ENCODE measurements at regions not wholly inside any gene's neighbourhood (a gene's known extent, or its start where the extent isn't known, plus 50 kb on each side); places are given as distances from the start of the nearest gene placed in this dataset.
"Not testable (repeated sequence)": the region's sequence is repeated elsewhere in the genome, so short reads cannot be mapped to it uniquely, and the experiment has no call there.

- DNase-seq (ENCODE audit: low read depth, low spot score): no peak
- H3K9me3 ChIP-seq (ENCODE audit: low read depth, low read length): no peaks in the 10 kb centered on the region
Observed at GRCh38 chr6:113786168-113786567, 71.0 kb upstream of the MARCKS start.

DNA sequence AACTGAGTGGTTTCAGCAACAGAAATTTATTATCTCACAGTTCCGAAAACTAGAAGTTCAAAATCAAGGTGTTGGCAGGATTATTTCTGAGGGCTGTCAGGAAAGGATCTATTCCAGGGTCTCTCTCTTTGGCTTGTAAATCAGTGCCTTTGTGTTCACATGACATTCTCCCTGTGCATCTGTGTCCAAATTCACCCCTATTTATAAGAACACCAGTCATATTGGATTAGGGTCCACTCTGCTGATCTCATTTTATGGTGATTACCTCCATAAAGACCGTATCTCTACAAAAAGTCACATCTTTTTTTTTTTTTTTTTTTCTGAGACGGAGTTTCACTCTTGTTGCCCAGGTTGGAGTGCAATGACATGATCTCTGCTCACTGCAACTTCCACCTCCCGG, 68.6 kb upstream of the MARCKS start:
- Histone ChIP-seq H3K36me3 (ENCODE audit: insufficient read depth, low read length) (no peaks in the 10 kb centered on the region), H3K4me3 (no peak overlapping the region), H3K27ac (no peak overlapping the region), H3K9me3 (ENCODE audit: low read depth, low read length) (no peaks in the 10 kb centered on the region), H3K9ac (ENCODE audit: insufficient read length) (no peak overlapping the region)
- no peak for TF ChIP-seq FOXP2 (optimal IDR thresholded peaks at IDR 0.05; ENCODE audit: control extremely low read depth, extremely low read length, insufficient read depth)
- TF ChIP-seq EZH2 (IDR thresholded peaks at IDR 0.05): no peak
- TF ChIP-seq POLR2AphosphoS5 (IDR thresholded peaks at IDR 0.05; ENCODE audit: borderline replicate concordance, low read depth, low read length): no peak
- no peak for DNase-seq (ENCODE audit: low read depth, low spot score)

More at GRCh38 chr6:113786168-113786567, 71.0 kb upstream of the MARCKS start:
- Histone ChIP-seq H3K27ac (no peak overlapping the region), H3K4me3 (no peak overlapping the region), H3K9ac (ENCODE audit: insufficient read length) (no peak overlapping the region), H3K36me3 (ENCODE audit: insufficient read depth, low read length) (no peaks in the 10 kb centered on the region)
- no peak for TF ChIP-seq EZH2 (IDR thresholded peaks at IDR 0.05)
- TF ChIP-seq POLR2AphosphoS5 (IDR thresholded peaks at IDR 0.05; ENCODE audit: borderline replicate concordance, low read depth, low read length): no peak
- TF ChIP-seq FOXP2 (optimal IDR thresholded peaks at IDR 0.05; ENCODE audit: control extremely low read depth, extremely low read length, insufficient read depth): no peak

DNA sequence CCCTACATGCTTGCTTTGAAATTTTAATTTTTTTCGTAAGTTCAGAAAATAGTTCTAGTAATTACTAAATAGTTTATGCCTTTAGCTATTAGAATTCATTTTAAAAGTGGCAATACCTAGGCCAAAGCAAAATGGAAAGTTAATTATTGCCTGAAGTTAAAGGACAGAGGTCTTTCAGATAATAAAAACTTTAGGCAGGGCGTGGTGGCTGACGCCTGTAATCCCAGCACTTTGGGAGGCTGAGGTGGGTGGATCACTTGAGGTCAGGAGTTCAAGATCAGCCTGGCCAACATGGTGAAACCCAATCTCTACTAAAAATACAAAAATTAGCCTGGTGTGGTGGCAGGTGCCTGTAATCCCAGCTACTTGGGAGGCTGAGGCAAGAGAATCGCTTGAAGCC, 65.9 kb upstream of the MARCKS start:
- H3K36me3 ChIP-seq (ENCODE audit: insufficient read depth, low read length); H3K9ac ChIP-seq (ENCODE audit: insufficient read length); H3K27ac ChIP-seq; H3K4me3 ChIP-seq; H3K9me3 ChIP-seq (ENCODE audit: low read depth, low read length); DNase-seq (ENCODE audit: low read depth, low spot score): not testable (repeated sequence)

DNA sequence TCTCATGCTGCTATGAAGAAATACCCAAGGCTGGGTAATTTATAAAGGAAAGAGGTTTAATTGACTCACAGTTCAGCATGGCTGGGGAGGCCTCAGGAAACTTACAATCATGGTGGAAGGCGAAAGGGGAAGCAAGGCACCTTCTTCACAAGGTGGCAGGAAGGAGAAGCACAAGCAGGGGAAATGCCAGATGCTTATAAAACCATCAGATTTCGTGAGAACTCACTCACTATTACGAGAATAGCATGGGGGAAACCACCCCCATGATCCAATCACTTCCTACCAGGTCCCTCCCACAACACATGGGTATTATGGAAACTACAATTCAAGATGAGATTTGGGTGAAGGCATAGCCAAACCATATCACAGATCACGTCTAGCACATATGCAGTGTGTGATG, 61.8 kb upstream of the MARCKS start:
- H3K9ac ChIP-seq (ENCODE audit: insufficient read length); H3K9me3 ChIP-seq (ENCODE audit: low read depth, low read length); H3K36me3 ChIP-seq (ENCODE audit: insufficient read depth, low read length); H3K27ac ChIP-seq; DNase-seq (ENCODE audit: low read depth, low spot score); H3K4me3 ChIP-seq: not testable (repeated sequence)

GRCh38 chr6:113796038-113796437, 61.1 kb upstream of the MARCKS start:
- TF ChIP-seq EZH2 (IDR thresholded peaks at IDR 0.05): no peak
- no peak for TF ChIP-seq FOXP2 (optimal IDR thresholded peaks at IDR 0.05; ENCODE audit: control extremely low read depth, extremely low read length, insufficient read depth)
- TF ChIP-seq POLR2AphosphoS5 (IDR thresholded peaks at IDR 0.05; ENCODE audit: borderline replicate concordance, low read depth, low read length): no peak
- Histone ChIP-seq H3K4me3 (no peak overlapping the region), H3K36me3 (ENCODE audit: insufficient read depth, low read length) (no peaks in the 10 kb centered on the region), H3K9me3 (ENCODE audit: low read depth, low read length) (no peaks in the 10 kb centered on the region), H3K9ac (ENCODE audit: insufficient read length) (no peak overlapping the region), H3K27ac (no peak overlapping the region)
- no peak for DNase-seq (ENCODE audit: low read depth, low spot score)

GRCh38 chr6:113802779-113803178, 54.4 kb upstream of the MARCKS start:
- Histone ChIP-seq H3K36me3 (ENCODE audit: insufficient read depth, low read length) (no peaks in the 10 kb centered on the region), H3K27ac (no peak overlapping the region), H3K9ac (ENCODE audit: insufficient read length) (no peak overlapping the region), H3K4me3 (no peak overlapping the region), H3K9me3 (ENCODE audit: low read depth, low read length) (no peaks in the 10 kb centered on the region)
- TF ChIP-seq FOXP2 (optimal IDR thresholded peaks at IDR 0.05; ENCODE audit: control extremely low read depth, extremely low read length, insufficient read depth) (no peak), EZH2 (IDR thresholded peaks at IDR 0.05) (no peak), POLR2AphosphoS5 (IDR thresholded peaks at IDR 0.05; ENCODE audit: borderline replicate concordance, low read depth, low read length) (no peak)
- no peak for DNase-seq (ENCODE audit: low read depth, low spot score)

GRCh38 chr6:113805173-113805790, 51.9 kb upstream of the MARCKS start:
- no peak overlapping the region for H3K9ac ChIP-seq (ENCODE audit: insufficient read length)

DNA sequence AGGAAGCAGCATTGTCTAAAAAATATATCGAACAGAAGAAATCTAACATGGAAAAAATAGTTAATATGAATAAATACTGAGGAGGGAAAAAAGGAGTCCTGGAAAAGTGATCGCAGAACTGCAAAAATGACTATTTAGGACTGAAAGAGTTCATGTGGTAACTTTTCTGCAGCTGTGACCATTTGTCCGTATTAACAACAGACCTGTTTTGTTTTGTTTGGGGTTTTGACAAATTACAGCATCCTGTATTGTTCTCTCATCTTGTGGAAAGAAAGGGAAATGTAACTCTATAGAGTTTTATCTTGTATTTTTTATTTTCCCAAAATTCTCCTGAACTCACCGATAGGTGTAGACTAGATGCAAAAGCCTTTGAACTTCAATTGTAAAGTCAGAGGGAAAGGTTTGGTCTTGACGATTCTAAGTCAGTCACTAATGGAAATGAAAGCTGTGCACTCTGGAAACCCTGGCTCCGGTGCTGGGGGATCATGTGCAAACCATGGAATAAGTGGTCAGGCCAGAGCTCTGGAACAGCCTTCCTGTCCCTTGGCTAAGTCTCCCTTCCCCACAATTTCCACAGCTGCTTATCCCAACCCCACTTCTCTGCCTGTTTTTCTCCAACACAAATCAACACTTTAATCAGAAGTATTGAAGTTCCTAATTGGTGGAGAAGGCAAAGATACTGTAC, 51.2 kb upstream of the MARCKS start:
- no peak for TF ChIP-seq POLR2AphosphoS5 (IDR thresholded peaks at IDR 0.05; ENCODE audit: borderline replicate concordance, low read depth, low read length)
- TF ChIP-seq FOXP2 (optimal IDR thresholded peaks at IDR 0.05; ENCODE audit: control extremely low read depth, extremely low read length, insufficient read depth): no peak
- TF ChIP-seq EZH2 (IDR thresholded peaks at IDR 0.05): no peak
- DNase-seq (ENCODE audit: low read depth, low spot score): no peak
- no peak overlapping the region for H3K4me3 ChIP-seq
- H3K36me3 ChIP-seq (ENCODE audit: insufficient read depth, low read length): no peaks in the 10 kb centered on the region
- no peak overlapping the region for H3K27ac ChIP-seq
- no peak overlapping the region for H3K9ac ChIP-seq (ENCODE audit: insufficient read length)
- no peaks in the 10 kb centered on the region for H3K9me3 ChIP-seq (ENCODE audit: low read depth, low read length)

More at GRCh38 chr6:113805173-113805790, 51.9 kb upstream of the MARCKS start:
- TF ChIP-seq EZH2 (IDR thresholded peaks at IDR 0.05) (no peak), FOXP2 (optimal IDR thresholded peaks at IDR 0.05; ENCODE audit: control extremely low read depth, extremely low read length, insufficient read depth) (no peak), POLR2AphosphoS5 (IDR thresholded peaks at IDR 0.05; ENCODE audit: borderline replicate concordance, low read depth, low read length) (no peak)
- Histone ChIP-seq H3K27ac (no peak overlapping the region), H3K9me3 (ENCODE audit: low read depth, low read length) (no peaks in the 10 kb centered on the region), H3K4me3 (no peak overlapping the region), H3K36me3 (ENCODE audit: insufficient read depth, low read length) (no peaks in the 10 kb centered on the region)
- no peak for DNase-seq (ENCODE audit: low read depth, low spot score)

Measured in SK-N-MC (cell line).